ENCODE measurements at regions not wholly inside any gene's neighbourhood (a gene's known extent, or its start where the extent isn't known, plus 50 kb on each side); places are given as distances from the start of the nearest gene placed in this dataset.

- Histone ChIP-seq H3K4me3 (ENCODE audit: low read depth in 1 of 2, low read length in 2 of 2) (no peak overlapping the region), H3K36me3 (ENCODE audit: control insufficient read depth in 2 of 2, insufficient read depth in 2 of 2, low read length in 1 of 2) (no peaks in the 10 kb centered on the region), H3K9me3 (ENCODE audit: control insufficient read depth in 2 of 2, insufficient read depth in 1 of 2, low read depth in 1 of 2, low read length in 1 of 2) (no peaks in the 10 kb centered on the region), H3K27me3 (ENCODE audit: control insufficient read depth in 1 of 2, insufficient read depth in 2 of 2, low read length in 2 of 2) (no peaks in the 10 kb centered on the region), H3K27ac (ENCODE audit: low read depth in 2 of 2, low read length in 1 of 2) (no peak overlapping the region), H3K4me1 (ENCODE audit: control insufficient read depth in 2 of 2, insufficient read depth in 2 of 2, low read length in 1 of 2) (no peaks in the 10 kb centered on the region)
- 88 to 92% methylated on average over 8 of the region's 8 CpGs for WGBS, 2 donors
Measured at GRCh38 chr4:138766332-138766731, 249.2 kb upstream of the NOCT start.

DNA sequence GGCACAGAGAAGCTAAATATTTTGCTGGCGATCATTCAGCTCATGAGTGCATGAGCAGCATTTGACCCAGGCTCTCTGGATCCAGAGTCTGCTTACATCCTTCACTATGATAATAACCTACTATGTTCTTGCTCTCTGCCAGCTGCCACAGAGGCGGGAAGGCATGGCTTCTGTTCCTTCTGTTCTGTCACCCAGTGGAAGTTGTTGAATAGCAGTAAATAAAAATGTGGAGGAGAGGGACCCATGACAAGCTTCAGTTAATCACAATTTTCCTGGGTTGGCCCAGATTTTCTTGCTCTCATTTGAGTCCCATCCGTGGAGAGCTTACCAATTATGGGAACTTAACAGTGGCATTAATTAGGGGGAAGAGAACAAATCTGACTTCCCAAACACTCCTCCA lies 250.1 kb upstream of the NOCT start:
- no peak overlapping the region for H3K4me3 ChIP-seq (ENCODE audit: low read depth in 1 of 2, low read length in 2 of 2)
- 89 to 92% methylated on average over 3 of the region's 3 CpGs for WGBS, 2 donors
- no peaks in the 10 kb centered on the region for H3K9me3 ChIP-seq (ENCODE audit: control insufficient read depth in 2 of 2, insufficient read depth in 1 of 2, low read depth in 1 of 2, low read length in 1 of 2)
- no peak overlapping the region for H3K27ac ChIP-seq (ENCODE audit: low read depth in 2 of 2, low read length in 1 of 2)
- H3K4me1 ChIP-seq (ENCODE audit: control insufficient read depth in 2 of 2, insufficient read depth in 2 of 2, low read length in 1 of 2): no peaks in the 10 kb centered on the region
- no peaks in the 10 kb centered on the region for H3K36me3 ChIP-seq (ENCODE audit: control insufficient read depth in 2 of 2, insufficient read depth in 2 of 2, low read length in 1 of 2)
- H3K27me3 ChIP-seq (ENCODE audit: control insufficient read depth in 1 of 2, insufficient read depth in 2 of 2, low read length in 2 of 2): no peaks in the 10 kb centered on the region

GRCh38 chr4:138761638-138762220 lies 253.9 kb upstream of the NOCT start:
- H3K9me3 ChIP-seq (ENCODE audit: control insufficient read depth in 2 of 2, insufficient read depth in 1 of 2, low read depth in 1 of 2, low read length in 1 of 2): no peaks in the 10 kb centered on the region
- H3K27ac ChIP-seq (ENCODE audit: low read depth in 2 of 2, low read length in 1 of 2): no peak overlapping the region
- H3K36me3 ChIP-seq (ENCODE audit: control insufficient read depth in 2 of 2, insufficient read depth in 2 of 2, low read length in 1 of 2): no peaks in the 10 kb centered on the region
- 82 to 92% methylated on average over 1 of the region's 1 CpG for WGBS, 2 donors
- no peak overlapping the region for H3K4me3 ChIP-seq (ENCODE audit: low read depth in 1 of 2, low read length in 2 of 2)
- no peaks in the 10 kb centered on the region for H3K27me3 ChIP-seq (ENCODE audit: control insufficient read depth in 1 of 2, insufficient read depth in 2 of 2, low read length in 2 of 2)
- no peaks in the 10 kb centered on the region for H3K4me1 ChIP-seq (ENCODE audit: control insufficient read depth in 2 of 2, insufficient read depth in 2 of 2, low read length in 1 of 2)

GRCh38 chr4:138759554-138759902 lies 256.1 kb upstream of the NOCT start:
- WGBS, 2 donors: 84 to 90% methylated on average over 2 of the region's 2 CpGs
- H3K27ac ChIP-seq (ENCODE audit: low read depth in 2 of 2, low read length in 1 of 2): no peak overlapping the region
- no peaks in the 10 kb centered on the region for H3K27me3 ChIP-seq (ENCODE audit: control insufficient read depth in 1 of 2, insufficient read depth in 2 of 2, low read length in 2 of 2)
- H3K4me3 ChIP-seq (ENCODE audit: low read depth in 1 of 2, low read length in 2 of 2): no peak overlapping the region
- H3K4me1 ChIP-seq (ENCODE audit: control insufficient read depth in 2 of 2, insufficient read depth in 2 of 2, low read length in 1 of 2): no peaks in the 10 kb centered on the region
- no peaks in the 10 kb centered on the region for H3K9me3 ChIP-seq (ENCODE audit: control insufficient read depth in 2 of 2, insufficient read depth in 1 of 2, low read depth in 1 of 2, low read length in 1 of 2)
- H3K36me3 ChIP-seq (ENCODE audit: control insufficient read depth in 2 of 2, insufficient read depth in 2 of 2, low read length in 1 of 2): no peaks in the 10 kb centered on the region

- Histone ChIP-seq H3K4me3 (ENCODE audit: low read depth in 1 of 2, low read length in 2 of 2) (no peak overlapping the region), H3K4me1 (ENCODE audit: control insufficient read depth in 2 of 2, insufficient read depth in 2 of 2, low read length in 1 of 2) (no peaks in the 10 kb centered on the region), H3K9me3 (ENCODE audit: control insufficient read depth in 2 of 2, insufficient read depth in 1 of 2, low read depth in 1 of 2, low read length in 1 of 2) (no peaks in the 10 kb centered on the region), H3K36me3 (ENCODE audit: control insufficient read depth in 2 of 2, insufficient read depth in 2 of 2, low read length in 1 of 2) (no peaks in the 10 kb centered on the region), H3K27ac (ENCODE audit: low read depth in 2 of 2, low read length in 1 of 2) (no peak overlapping the region), H3K27me3 (ENCODE audit: control insufficient read depth in 1 of 2, insufficient read depth in 2 of 2, low read length in 2 of 2) (no peaks in the 10 kb centered on the region)
- 76 to 81% methylated on average over 9 of the region's 9 CpGs for WGBS, 2 donors
Measured at GRCh38 chr4:138758876-138759553, 256.6 kb upstream of the NOCT start.

DNA sequence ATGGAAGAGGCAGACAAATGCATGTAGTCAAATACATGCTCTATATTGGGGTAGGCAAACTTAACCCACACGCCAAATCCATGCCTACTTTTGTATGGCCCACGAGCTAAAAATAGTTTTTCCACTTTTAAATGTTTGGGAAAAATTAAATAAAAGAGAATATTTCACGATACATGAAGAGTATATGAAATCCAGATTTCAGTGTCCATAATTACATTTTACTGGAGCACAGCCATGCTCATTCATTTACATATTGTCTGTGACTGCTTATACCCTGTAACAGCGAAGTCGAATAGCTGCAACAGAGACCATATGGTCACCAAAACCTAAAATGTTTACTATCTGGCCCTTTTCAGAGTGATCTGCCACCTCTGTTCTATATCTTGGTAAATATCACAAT lies 257.4 kb upstream of the NOCT start:
- H3K27ac ChIP-seq (ENCODE audit: low read depth in 2 of 2, low read length in 1 of 2): no peak overlapping the region
- no peaks in the 10 kb centered on the region for H3K27me3 ChIP-seq (ENCODE audit: control insufficient read depth in 1 of 2, insufficient read depth in 2 of 2, low read length in 2 of 2)
- no peak overlapping the region for H3K4me3 ChIP-seq (ENCODE audit: low read depth in 1 of 2, low read length in 2 of 2)
- no peaks in the 10 kb centered on the region for H3K9me3 ChIP-seq (ENCODE audit: control insufficient read depth in 2 of 2, insufficient read depth in 1 of 2, low read depth in 1 of 2, low read length in 1 of 2)
- WGBS, 2 donors: 85 to 86% methylated on average over 5 of the region's 5 CpGs
- H3K4me1 ChIP-seq (ENCODE audit: control insufficient read depth in 2 of 2, insufficient read depth in 2 of 2, low read length in 1 of 2): no peaks in the 10 kb centered on the region
- no peaks in the 10 kb centered on the region for H3K36me3 ChIP-seq (ENCODE audit: control insufficient read depth in 2 of 2, insufficient read depth in 2 of 2, low read length in 1 of 2)

- no peaks in the 10 kb centered on the region for H3K36me3 ChIP-seq (ENCODE audit: control insufficient read depth in 2 of 2, insufficient read depth in 2 of 2, low read length in 1 of 2)
- H3K4me1 ChIP-seq (ENCODE audit: control insufficient read depth in 2 of 2, insufficient read depth in 2 of 2, low read length in 1 of 2): no peaks in the 10 kb centered on the region
- WGBS, 2 donors: 81 to 88% methylated on average over 4 of the region's 4 CpGs
- no peak overlapping the region for H3K4me3 ChIP-seq (ENCODE audit: low read depth in 1 of 2, low read length in 2 of 2)
- no peaks in the 10 kb centered on the region for H3K27me3 ChIP-seq (ENCODE audit: control insufficient read depth in 1 of 2, insufficient read depth in 2 of 2, low read length in 2 of 2)
- no peaks in the 10 kb centered on the region for H3K9me3 ChIP-seq (ENCODE audit: control insufficient read depth in 2 of 2, insufficient read depth in 1 of 2, low read depth in 1 of 2, low read length in 1 of 2)
- no peak overlapping the region for H3K27ac ChIP-seq (ENCODE audit: low read depth in 2 of 2, low read length in 1 of 2)
Measured at GRCh38 chr4:138757432-138757831, 258.1 kb upstream of the NOCT start.

GRCh38 chr4:138756519-138756918 lies 259.1 kb upstream of the NOCT start:
- Histone ChIP-seq H3K27me3 (ENCODE audit: control insufficient read depth in 1 of 2, insufficient read depth in 2 of 2, low read length in 2 of 2) (no peaks in the 10 kb centered on the region), H3K9me3 (ENCODE audit: control insufficient read depth in 2 of 2, insufficient read depth in 1 of 2, low read depth in 1 of 2, low read length in 1 of 2) (no peaks in the 10 kb centered on the region), H3K27ac (ENCODE audit: low read depth in 2 of 2, low read length in 1 of 2) (no peak overlapping the region), H3K4me1 (ENCODE audit: control insufficient read depth in 2 of 2, insufficient read depth in 2 of 2, low read length in 1 of 2) (no peaks in the 10 kb centered on the region), H3K4me3 (ENCODE audit: low read depth in 1 of 2, low read length in 2 of 2) (no peak overlapping the region), H3K36me3 (ENCODE audit: control insufficient read depth in 2 of 2, insufficient read depth in 2 of 2, low read length in 1 of 2) (no peaks in the 10 kb centered on the region)

DNA sequence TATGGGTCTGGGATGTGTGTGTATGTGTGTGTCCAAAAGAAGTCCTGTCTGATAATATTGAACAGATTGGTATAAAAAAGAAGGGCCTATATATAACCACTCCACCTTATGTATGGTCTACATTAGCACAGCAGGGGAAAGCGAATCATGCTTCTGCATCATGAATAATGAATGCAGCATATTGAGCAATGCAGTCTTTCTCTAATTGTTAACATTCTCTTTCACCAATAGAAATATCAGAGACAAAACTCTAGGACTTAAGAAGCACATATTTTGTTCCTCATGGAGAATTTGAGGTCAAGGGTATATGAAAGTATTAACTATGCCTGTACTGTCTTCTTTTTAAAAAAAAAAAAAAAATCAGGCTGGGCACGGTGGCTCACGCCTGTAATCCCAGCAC lies 264.3 kb upstream of the NOCT start:
- no peak overlapping the region for H3K27ac ChIP-seq (ENCODE audit: low read depth in 2 of 2, low read length in 1 of 2)
- WGBS, 2 donors: 92 to 95% methylated on average over 3 of the region's 3 CpGs
- no peaks in the 10 kb centered on the region for H3K27me3 ChIP-seq (ENCODE audit: control insufficient read depth in 1 of 2, insufficient read depth in 2 of 2, low read length in 2 of 2)
- no peak overlapping the region for H3K4me3 ChIP-seq (ENCODE audit: low read depth in 1 of 2, low read length in 2 of 2)
- H3K36me3 ChIP-seq (ENCODE audit: control insufficient read depth in 2 of 2, insufficient read depth in 2 of 2, low read length in 1 of 2): no peaks in the 10 kb centered on the region
- H3K9me3 ChIP-seq (ENCODE audit: control insufficient read depth in 2 of 2, insufficient read depth in 1 of 2, low read depth in 1 of 2, low read length in 1 of 2): no peaks in the 10 kb centered on the region
- H3K4me1 ChIP-seq (ENCODE audit: control insufficient read depth in 2 of 2, insufficient read depth in 2 of 2, low read length in 1 of 2): no peaks in the 10 kb centered on the region

DNA sequence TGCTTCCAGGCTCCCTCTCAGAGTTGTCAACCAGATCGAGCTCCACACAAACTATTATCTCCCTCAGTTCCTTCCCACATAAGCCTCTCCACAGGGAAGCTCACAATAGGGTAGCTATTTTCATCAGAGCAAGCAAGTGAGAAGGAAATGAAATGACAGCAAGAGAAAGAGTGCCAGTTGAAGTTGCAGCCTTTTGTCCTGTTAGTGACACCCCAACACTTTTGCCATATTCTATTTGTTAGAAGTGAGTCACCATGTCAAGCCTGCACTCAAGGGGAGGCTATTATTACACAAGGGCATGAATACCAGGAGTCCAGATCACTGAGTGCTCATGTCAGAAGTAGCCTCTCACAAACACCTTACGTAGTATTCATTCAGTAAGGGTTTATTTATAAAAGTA lies 266.3 kb upstream of the NOCT start:
- Histone ChIP-seq H3K27ac (ENCODE audit: low read depth in 2 of 2, low read length in 1 of 2) (no peak overlapping the region), H3K9me3 (ENCODE audit: control insufficient read depth in 2 of 2, insufficient read depth in 1 of 2, low read depth in 1 of 2, low read length in 1 of 2) (no peaks in the 10 kb centered on the region), H3K27me3 (ENCODE audit: control insufficient read depth in 1 of 2, insufficient read depth in 2 of 2, low read length in 2 of 2) (no peaks in the 10 kb centered on the region), H3K4me1 (ENCODE audit: control insufficient read depth in 2 of 2, insufficient read depth in 2 of 2, low read length in 1 of 2) (no peaks in the 10 kb centered on the region), H3K4me3 (ENCODE audit: low read depth in 1 of 2, low read length in 2 of 2) (no peak overlapping the region), H3K36me3 (ENCODE audit: control insufficient read depth in 2 of 2, insufficient read depth in 2 of 2, low read length in 1 of 2) (no peaks in the 10 kb centered on the region)
- WGBS, 2 donors: 66 to 73% methylated on average over 2 of the region's 2 CpGs
